ENCODE measurements at regions not wholly inside any gene's neighbourhood (a gene's known extent, or its start where the extent isn't known, plus 50 kb on each side); places are given as distances from the start of the nearest gene placed in this dataset.
"Not testable (repeated sequence)": the region's sequence is repeated elsewhere in the genome, so short reads cannot be mapped to it uniquely, and the experiment has no call there.

GRCh38 chr11:115652496-115652895, 148.3 kb upstream of the CADM1 start:
- H3K4me1 ChIP-seq (ENCODE audit: control insufficient read depth, low read depth, low read length), result peaks cover 7% of the 10 kb centered on the region
- no peak overlapping the region for H3K9ac ChIP-seq (ENCODE audit: low read length)
- no peak overlapping the region for H3K27ac ChIP-seq (ENCODE audit: low read length)
- no peaks in the 10 kb centered on the region for H3K36me3 ChIP-seq (ENCODE audit: control insufficient read depth, low read depth, low read length)
- H3K9me3 ChIP-seq (ENCODE audit: control insufficient read depth, low read depth, low read length), result no peaks in the 10 kb centered on the region
- H3K4me3 ChIP-seq (ENCODE audit: low read length), result no peak overlapping the region
- H3K27me3 ChIP-seq (ENCODE audit: control insufficient read depth, insufficient read depth, low read length), result peaks cover 23% of the 10 kb centered on the region

DNA sequence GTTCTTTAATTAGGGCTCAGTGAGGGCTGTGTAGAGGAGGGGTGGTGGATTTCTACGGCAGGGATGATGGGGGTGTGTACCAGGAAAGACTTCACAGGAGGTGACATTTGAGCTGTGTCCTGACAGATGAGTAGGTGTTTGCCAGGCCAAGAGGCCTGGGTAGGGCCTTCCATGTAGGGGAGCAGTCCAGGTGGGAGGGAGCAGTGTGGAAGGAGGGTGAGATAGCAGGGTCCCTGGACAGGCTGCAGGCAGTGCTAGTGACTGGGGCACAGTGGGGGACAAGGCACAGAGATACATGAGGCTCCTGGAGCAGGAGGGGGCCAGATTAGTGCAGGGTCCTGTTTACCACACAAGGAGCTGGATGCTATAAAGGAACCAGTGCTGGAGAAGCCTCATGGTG, 147.9 kb upstream of the CADM1 start:
- Histone ChIP-seq H3K4me1 (ENCODE audit: control insufficient read depth, low read depth, low read length) (peaks cover 7% of the 10 kb centered on the region), H3K9me3 (ENCODE audit: control insufficient read depth, low read depth, low read length) (no peaks in the 10 kb centered on the region), H3K27me3 (ENCODE audit: control insufficient read depth, insufficient read depth, low read length) (peaks cover 19% of the 10 kb centered on the region), H3K36me3 (ENCODE audit: control insufficient read depth, low read depth, low read length) (no peaks in the 10 kb centered on the region), H3K9ac (ENCODE audit: low read length) (no peak overlapping the region), H3K4me3 (ENCODE audit: low read length) (no peak overlapping the region), H3K27ac (ENCODE audit: low read length) (no peak overlapping the region)

DNA sequence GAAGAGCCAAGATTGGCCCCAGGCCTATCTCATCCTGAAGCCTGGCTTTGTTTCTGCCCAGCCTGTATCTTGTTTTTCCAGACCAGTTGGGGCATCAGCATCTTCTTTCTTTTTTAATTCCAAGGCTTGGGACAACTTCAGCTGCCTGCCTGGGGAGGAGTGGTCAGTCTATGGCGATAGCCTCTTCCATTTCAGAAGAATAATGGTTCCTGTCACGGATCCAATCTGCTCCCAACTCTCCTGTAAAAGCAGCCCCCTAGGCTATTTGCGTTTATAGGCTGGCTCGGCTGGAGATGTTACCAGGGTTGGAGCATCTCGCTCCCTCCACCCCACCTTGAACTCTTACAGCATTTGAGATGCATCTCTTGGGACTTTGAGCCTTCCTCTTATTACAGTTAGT, 145.2 kb upstream of the CADM1 start:
- Histone ChIP-seq H3K9ac (ENCODE audit: low read length) (no peak overlapping the region), H3K9me3 (ENCODE audit: control insufficient read depth, low read depth, low read length) (no peaks in the 10 kb centered on the region), H3K4me1 (ENCODE audit: control insufficient read depth, low read depth, low read length) (peaks cover 10% of the 10 kb centered on the region), H3K4me3 (ENCODE audit: low read length) (no peak overlapping the region), H3K27me3 (ENCODE audit: control insufficient read depth, insufficient read depth, low read length) (no peaks in the 10 kb centered on the region), H3K36me3 (ENCODE audit: control insufficient read depth, low read depth, low read length) (no peaks in the 10 kb centered on the region), H3K27ac (ENCODE audit: low read length) (no peak overlapping the region)

DNA sequence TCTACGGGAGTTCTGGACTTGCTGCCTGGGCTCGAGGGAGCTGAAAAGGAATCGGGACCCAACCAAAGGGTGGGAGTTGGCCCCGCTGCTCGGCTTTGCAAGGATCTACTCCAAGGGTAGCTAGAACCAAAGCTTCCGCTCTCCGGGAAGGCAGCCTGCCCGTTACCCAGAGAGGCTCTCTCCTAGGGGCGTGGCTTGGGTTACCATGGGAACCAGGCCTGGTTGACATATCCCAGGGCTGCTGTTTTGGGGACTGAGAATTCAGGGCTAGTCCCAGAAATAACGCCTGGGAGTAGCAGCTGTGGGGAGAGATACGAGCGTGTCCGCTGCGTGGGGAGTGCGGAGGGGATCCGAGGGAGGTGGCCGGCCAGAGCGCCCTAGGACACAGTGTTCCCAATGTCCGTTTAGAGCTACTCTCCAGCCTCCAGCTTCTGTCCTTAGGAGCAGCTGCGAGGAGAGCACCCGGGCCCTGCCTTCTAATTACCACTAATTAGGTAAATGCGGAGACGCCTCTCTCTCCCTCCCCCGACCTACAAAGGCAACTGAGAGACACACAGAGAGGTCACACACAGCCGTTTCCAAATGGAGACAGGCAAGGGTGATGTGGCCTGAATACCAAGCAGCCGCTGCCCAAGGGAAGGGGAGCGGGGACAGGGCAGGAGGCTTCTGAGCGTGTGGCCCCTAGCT, 141.6 kb upstream of the CADM1 start:
- Histone ChIP-seq H3K4me3 (ENCODE audit: low read length) (no peak overlapping the region), H3K27me3 (ENCODE audit: control insufficient read depth, insufficient read depth, low read length) (no peaks in the 10 kb centered on the region), H3K9ac (ENCODE audit: low read length) (no peak overlapping the region)

DNA sequence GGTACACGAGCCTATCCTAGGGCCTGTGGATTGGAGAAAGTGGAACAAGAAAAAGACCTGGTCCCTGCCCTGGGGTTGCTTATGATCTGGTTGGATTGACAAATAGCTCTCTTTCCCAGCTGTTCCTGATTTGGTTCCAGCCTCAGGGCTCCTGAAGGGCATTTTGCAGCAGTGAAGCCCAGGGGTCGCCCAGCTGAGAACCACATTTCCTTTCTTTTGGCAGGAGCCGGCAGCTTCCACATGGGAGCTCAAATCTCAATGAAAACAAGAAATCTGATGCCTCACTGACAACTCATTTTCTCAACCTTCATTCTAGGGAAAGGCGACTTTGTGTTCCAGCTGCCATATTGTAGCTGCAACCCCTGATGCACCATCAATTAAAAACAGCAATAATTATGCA, 140.6 kb upstream of the CADM1 start:
- H3K27ac ChIP-seq (ENCODE audit: low read length), result no peak overlapping the region
- no peaks in the 10 kb centered on the region for H3K36me3 ChIP-seq (ENCODE audit: control insufficient read depth, low read depth, low read length)
- no peaks in the 10 kb centered on the region for H3K27me3 ChIP-seq (ENCODE audit: control insufficient read depth, insufficient read depth, low read length)
- peaks cover 10% of the 10 kb centered on the region for H3K4me1 ChIP-seq (ENCODE audit: control insufficient read depth, low read depth, low read length)
- H3K4me3 ChIP-seq (ENCODE audit: low read length), result no peak overlapping the region
- no peak overlapping the region for H3K9ac ChIP-seq (ENCODE audit: low read length)
- H3K9me3 ChIP-seq (ENCODE audit: control insufficient read depth, low read depth, low read length), result no peaks in the 10 kb centered on the region

More for the DNA sequence above, 141.6 kb upstream of the CADM1 start:
- Histone ChIP-seq H3K9me3 (ENCODE audit: control insufficient read depth, low read depth, low read length) (no peaks in the 10 kb centered on the region), H3K36me3 (ENCODE audit: control insufficient read depth, low read depth, low read length) (no peaks in the 10 kb centered on the region), H3K27ac (ENCODE audit: low read length) (no peak overlapping the region), H3K4me1 (ENCODE audit: control insufficient read depth, low read depth, low read length) (peaks cover 10% of the 10 kb centered on the region)

DNA sequence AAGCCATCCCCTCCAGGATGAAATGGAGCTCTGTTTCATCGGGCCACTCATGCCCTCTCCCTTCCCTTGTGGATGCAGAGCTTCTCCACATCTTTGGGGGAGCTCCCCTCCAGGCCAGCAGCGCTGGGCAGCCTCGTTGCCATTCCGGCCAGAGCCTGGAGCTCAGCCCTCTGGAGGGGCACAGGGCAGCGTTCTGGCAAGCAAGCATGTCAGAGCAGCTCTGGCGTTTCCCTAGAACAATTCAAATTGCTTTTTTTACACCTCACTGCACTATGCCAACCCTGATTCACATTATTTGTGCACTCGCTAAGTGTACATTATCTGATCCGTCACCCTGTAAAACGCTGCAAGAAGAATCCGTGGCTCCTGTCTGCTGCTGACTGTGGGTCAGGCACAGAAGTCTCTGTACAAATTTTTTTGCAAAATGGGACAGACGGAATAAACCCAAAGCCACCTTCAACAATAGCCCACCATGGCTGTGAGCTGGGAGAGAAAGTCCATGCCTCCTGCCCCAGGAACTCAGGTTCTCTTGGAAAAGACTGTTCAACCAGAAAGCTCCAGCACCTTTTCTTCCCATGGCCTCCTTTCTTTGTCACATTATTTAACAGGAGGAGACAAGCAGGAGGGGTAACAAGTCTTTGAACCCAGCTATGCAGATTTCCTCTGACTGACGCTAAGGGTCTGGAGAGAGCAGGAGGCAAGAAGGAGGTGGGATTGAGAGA, 139.5 kb upstream of the CADM1 start:
- no peaks in the 10 kb centered on the region for H3K27me3 ChIP-seq (ENCODE audit: control insufficient read depth, insufficient read depth, low read length)
- H3K36me3 ChIP-seq (ENCODE audit: control insufficient read depth, low read depth, low read length), result no peaks in the 10 kb centered on the region
- H3K27ac ChIP-seq (ENCODE audit: low read length), result no peak overlapping the region
- no peak overlapping the region for H3K4me3 ChIP-seq (ENCODE audit: low read length)
- no peak overlapping the region for H3K9ac ChIP-seq (ENCODE audit: low read length)
- H3K4me1 ChIP-seq (ENCODE audit: control insufficient read depth, low read depth, low read length), result peaks cover 10% of the 10 kb centered on the region
- no peaks in the 10 kb centered on the region for H3K9me3 ChIP-seq (ENCODE audit: control insufficient read depth, low read depth, low read length)

DNA sequence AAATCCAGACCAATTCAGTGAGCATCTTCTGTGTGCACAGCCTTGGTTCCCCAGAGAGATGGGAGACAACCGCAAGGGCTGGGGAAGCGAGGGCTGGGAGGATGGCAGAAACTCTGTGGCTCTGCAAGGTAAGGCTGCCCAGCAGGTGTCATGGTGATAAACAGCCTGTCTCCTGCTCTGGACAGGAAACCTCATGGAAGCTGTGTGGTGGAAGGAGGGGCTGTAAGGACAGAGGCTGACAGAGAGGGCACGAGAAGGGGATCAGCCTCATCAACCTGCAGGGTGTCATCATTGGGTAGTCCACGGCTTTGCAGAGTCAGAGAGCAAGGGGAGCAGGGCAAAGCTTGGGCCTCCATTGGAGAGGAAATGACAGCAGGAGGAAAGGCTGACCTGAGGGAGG, 138.4 kb upstream of the CADM1 start:
- Histone ChIP-seq H3K4me3 (ENCODE audit: low read length) (no peak overlapping the region), H3K9me3 (ENCODE audit: control insufficient read depth, low read depth, low read length) (no peaks in the 10 kb centered on the region), H3K4me1 (ENCODE audit: control insufficient read depth, low read depth, low read length) (peaks cover 10% of the 10 kb centered on the region), H3K9ac (ENCODE audit: low read length) (no peak overlapping the region), H3K36me3 (ENCODE audit: control insufficient read depth, low read depth, low read length) (no peaks in the 10 kb centered on the region), H3K27ac (ENCODE audit: low read length) (no peak overlapping the region), H3K27me3 (ENCODE audit: control insufficient read depth, insufficient read depth, low read length) (no peaks in the 10 kb centered on the region)

GRCh38 chr11:115637599-115638241, 133.5 kb upstream of the CADM1 start:
- no peak overlapping the region for H3K4me3 ChIP-seq (ENCODE audit: low read length)
- no peak overlapping the region for H3K27ac ChIP-seq (ENCODE audit: low read length)
- H3K36me3 ChIP-seq (ENCODE audit: control insufficient read depth, low read depth, low read length), result no peaks in the 10 kb centered on the region
- H3K9me3 ChIP-seq (ENCODE audit: control insufficient read depth, low read depth, low read length), result no peaks in the 10 kb centered on the region
- H3K4me1 ChIP-seq (ENCODE audit: control insufficient read depth, low read depth, low read length), result no peaks in the 10 kb centered on the region
- H3K9ac ChIP-seq (ENCODE audit: low read length), result no peak overlapping the region
- H3K27me3 ChIP-seq (ENCODE audit: control insufficient read depth, insufficient read depth, low read length), result no peaks in the 10 kb centered on the region

GRCh38 chr11:115636753-115637527, 132.7 kb upstream of the CADM1 start:
- H3K4me3 ChIP-seq (ENCODE audit: low read length), result no peak overlapping the region
- H3K9me3 ChIP-seq (ENCODE audit: control insufficient read depth, low read depth, low read length), result no peaks in the 10 kb centered on the region
- H3K9ac ChIP-seq (ENCODE audit: low read length), result no peak overlapping the region
- H3K27ac ChIP-seq (ENCODE audit: low read length), result no peak overlapping the region
- H3K36me3 ChIP-seq (ENCODE audit: control insufficient read depth, low read depth, low read length), result no peaks in the 10 kb centered on the region
- no peaks in the 10 kb centered on the region for H3K27me3 ChIP-seq (ENCODE audit: control insufficient read depth, insufficient read depth, low read length)
- no peaks in the 10 kb centered on the region for H3K4me1 ChIP-seq (ENCODE audit: control insufficient read depth, low read depth, low read length)

DNA sequence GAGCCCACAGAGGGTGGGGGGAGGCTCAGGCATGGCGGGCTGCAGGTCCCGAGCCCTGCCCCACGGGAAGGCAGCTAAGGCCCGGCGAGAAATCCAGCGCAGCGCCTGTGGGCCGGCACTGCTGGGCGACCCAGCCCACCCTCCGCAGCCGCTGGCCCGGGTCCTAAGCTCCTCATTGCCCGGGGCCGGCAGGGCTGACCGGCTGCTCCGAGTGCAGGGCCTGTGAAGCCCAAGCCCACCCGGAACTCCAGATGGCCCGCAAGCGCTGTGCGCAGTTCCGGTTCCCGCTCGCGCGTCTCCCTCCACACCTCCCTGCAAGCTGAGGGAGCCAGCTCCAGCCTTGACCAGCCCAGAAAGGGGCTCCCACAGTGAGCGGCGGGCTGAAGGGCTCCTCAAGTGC, 129.8 kb upstream of the CADM1 start:
- H3K9ac ChIP-seq (ENCODE audit: low read length), result not testable (repeated sequence)

DNA sequence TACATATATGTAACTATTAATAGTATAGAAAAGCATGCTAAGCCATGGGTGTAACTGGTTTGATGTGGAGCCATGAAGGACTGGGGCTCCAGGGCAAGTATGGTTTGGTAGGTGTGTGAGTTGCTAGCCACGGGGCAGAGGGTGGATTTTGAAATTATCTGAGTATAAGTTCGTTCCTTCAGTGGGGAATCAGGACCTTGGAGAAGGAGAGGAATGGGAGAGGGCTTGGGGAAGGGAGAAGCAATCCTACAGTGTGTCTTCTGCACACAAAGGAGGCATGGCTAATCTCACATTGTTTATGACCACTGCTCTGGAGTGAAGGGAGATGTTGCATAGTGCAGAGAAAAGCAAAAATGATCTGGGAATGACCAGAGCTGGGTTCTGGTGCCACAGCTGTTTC, 127.8 kb upstream of the CADM1 start:
- Histone ChIP-seq H3K4me3 (ENCODE audit: low read length) (no peak overlapping the region), H3K36me3 (ENCODE audit: control insufficient read depth, low read depth, low read length) (no peaks in the 10 kb centered on the region), H3K27ac (ENCODE audit: low read length) (no peak overlapping the region), H3K9me3 (ENCODE audit: control insufficient read depth, low read depth, low read length) (no peaks in the 10 kb centered on the region), H3K4me1 (ENCODE audit: control insufficient read depth, low read depth, low read length) (peaks cover 6% of the 10 kb centered on the region), H3K9ac (ENCODE audit: low read length) (no peak overlapping the region), H3K27me3 (ENCODE audit: control insufficient read depth, insufficient read depth, low read length) (peaks cover 4% of the 10 kb centered on the region)

More for the DNA sequence above, 129.8 kb upstream of the CADM1 start:
- H3K4me1 ChIP-seq (ENCODE audit: control insufficient read depth, low read depth, low read length); H3K9me3 ChIP-seq (ENCODE audit: control insufficient read depth, low read depth, low read length); H3K27ac ChIP-seq (ENCODE audit: low read length); H3K27me3 ChIP-seq (ENCODE audit: control insufficient read depth, insufficient read depth, low read length); H3K4me3 ChIP-seq (ENCODE audit: low read length); H3K36me3 ChIP-seq (ENCODE audit: control insufficient read depth, low read depth, low read length): not testable (repeated sequence)

Data from iPS-18a (cell line).